GM12878 (cell line): ENCODE measurements at regions not wholly inside any gene's neighbourhood (a gene's known extent, or its start where the extent isn't known, plus 50 kb on each side); places are given as distances from the start of the nearest gene placed in this dataset. TPM values are rescaled to one million over a fixed set of nuclear protein-coding genes. Genes with fewer than 3 reads are reported as not detected.

Source experiments
- ATAC-seq: fragments of 200-7000 bp; cut with Tn5 transposase; 3 replicates; pipeline ENCODE4 v1.9.1; 2020; ENCODE audit warnings: mild to moderate bottlenecking, moderate library complexity
- BruUV-seq: library from RNA; stranded (reverse); fragments of 400-500 nt; replicated peaks from 2 replicates; lab custom pipeline; 2021; lab: Mats Ljungman, UMichigan
- CTCF ChIA-PET: fragments of 300-600 bp; sonication (Branson Sonifier 250); formaldehyde crosslinking; extraction: SDS; loops from one replicate; lab custom pipeline; 2021; ENCODE audit warnings: inconsistent platforms; lab: Yijun Ruan, JAX
- POLR2A ChIA-PET: fragments of 350-600 bp; formaldehyde crosslinking; extraction: SDS; loops from one replicate; lab custom pipeline; 2021; ENCODE audit warnings: inconsistent platforms; lab: Charles Lee
- RAD21 ChIA-PET: fragments of 300-600 bp; sonication (Branson Sonifier 250); formaldehyde crosslinking; loops from one replicate; lab custom pipeline; 2023; ENCODE audit warnings: antibody characterized with exemption; ENCODE audit not compliant: unreplicated experiment; lab: Charles Lee
- SMC1A ChIA-PET: fragments of 300-600 bp; sonication (Branson Sonifier 250); formaldehyde crosslinking; loops from one replicate; lab custom pipeline; 2023; ENCODE audit not compliant: unreplicated experiment, uncharacterized antibody; lab: Charles Lee
- DNase-seq: peaks from one replicate; pipeline ENCODE4 v3.0.0-alpha.2; 2011; ENCODE audit warnings: low read depth, low spot score
- FAIRE-seq: peaks from 3 replicates; lab custom pipeline; 2011; peaks lifted over from hg19 to GRCh38; lab: Jason Lieb, UNC
- H2AFZ ChIP-seq: 2 replicates; pipeline ENCODE4 v1.6.0; 2011; ENCODE audit warnings: low read depth, low read length, control low read depth; ENCODE audit not compliant: control insufficient read depth
- H3K27ac ChIP-seq: 2 replicates; pipeline ENCODE4 v1.5.1; 2011; ENCODE audit warnings: control low read depth; ENCODE audit not compliant: control insufficient read depth, insufficient read depth
- H3K27me3 ChIP-seq, 2 experiments: replicated peaks in 1 of 2; 2 replicates each; pipeline versions ENCODE4 v1.6.0 to v1.6.1; 2011; ENCODE audit warnings: low read length in 1 of 2; ENCODE audit not compliant: control insufficient read depth in 2 of 2, insufficient read depth in 2 of 2
- H3K36me3 ChIP-seq, 2 experiments: 2 replicates each; pipeline ENCODE4 v1.5.1; 2011; ENCODE audit warnings: low read length in 1 of 2; ENCODE audit not compliant: control insufficient read depth in 2 of 2, insufficient read depth in 2 of 2
- H3K4me1 ChIP-seq: 2 replicates; pipeline ENCODE4 v1.6.1; 2011; ENCODE audit warnings: mild to moderate bottlenecking, low read length, moderate library complexity, mixed read lengths; ENCODE audit not compliant: control insufficient read depth, insufficient read depth
- H3K4me2 ChIP-seq: 2 replicates; pipeline ENCODE4 v1.6.0; 2011; ENCODE audit warnings: control low read depth; ENCODE audit not compliant: control insufficient read depth, insufficient read depth
- H3K4me3 ChIP-seq: fragments of 200-600 bp; sonication (generic); 2 replicates; pipeline ENCODE4 v1.5.1; 2016
- H3K79me2 ChIP-seq: 2 replicates; pipeline ENCODE4 v1.6.0; 2011; ENCODE audit warnings: low read length; ENCODE audit not compliant: control insufficient read depth, insufficient read depth
- H3K9ac ChIP-seq: 2 replicates; pipeline ENCODE4 v1.8.0; 2011; ENCODE audit warnings: low read length, control low read depth, mixed read lengths; ENCODE audit not compliant: control insufficient read depth, insufficient read depth
- H3K9me3 ChIP-seq: replicated peaks from 3 replicates; pipeline ENCODE4 v1.5.1; 2011; ENCODE audit warnings: mild to moderate bottlenecking, low read length; ENCODE audit not compliant: control insufficient read depth, insufficient read depth
- H4K20me1 ChIP-seq: 2 replicates; pipeline ENCODE4 v1.6.0; 2011; ENCODE audit not compliant: control insufficient read depth, insufficient read depth
- GATAD2B ChIP-seq: fragments of 450-650 bp; conservative IDR thresholded peaks from 2 replicates; pipeline ENCODE4 v1.6.1; 2017; ENCODE audit warnings: low read depth, mild to moderate bottlenecking, moderate library complexity
- IKZF2 ChIP-seq, 2 experiments: fragments of 450-650 bp; IDR thresholded peaks; 2 replicates each; pipeline ENCODE4 v1.6.1; 2017; ENCODE audit warnings: mild to moderate bottlenecking in 2 of 2, moderate library complexity in 2 of 2
- MEF2B ChIP-seq: fragments of 450-650 bp; IDR thresholded peaks from 2 replicates; pipeline ENCODE4 v1.6.1; 2018; ENCODE audit warnings: mild to moderate bottlenecking, moderate library complexity; ENCODE audit not compliant: partially characterized antibody, poor library complexity, severe bottlenecking
- NBN ChIP-seq: fragments of 450-650 bp; IDR thresholded peaks from 2 replicates; pipeline ENCODE4 v1.6.1; 2016
- RAD51 ChIP-seq: fragments of 450-650 bp; IDR thresholded peaks from 2 replicates; pipeline ENCODE4 v1.6.1; 2016; ENCODE audit warnings: moderate library complexity, mild to moderate bottlenecking, inconsistent platforms
- RB1 ChIP-seq: fragments of 450-650 bp; formaldehyde crosslinking; IDR thresholded peaks from 2 replicates; pipeline ENCODE4 v1.6.1; 2017; ENCODE audit warnings: mild to moderate bottlenecking, borderline replicate concordance
- RUNX3 ChIP-seq: IDR thresholded peaks from 2 replicates; pipeline ENCODE4 v1.6.1; 2012; ENCODE audit warnings: low read length, inconsistent platforms
- WGBS: methylation state at CpG from one replicate; pipeline ENCODE4 v1.1.6; 2016; ENCODE audit warnings: low lambda C conversion rate; ENCODE audit not compliant: insufficient replicate concordance, insufficient coverage; ENCODE audit errors: missing lambda C conversion rate; 5-methylcytosine and 5-hydroxymethylcytosine counted together
- in situ Hi-C: fragments of 300-500 bp; cut with MboI; formaldehyde crosslinking; loops from 9 replicates; pipeline ENCODE4 v1.14.3; 2018; ENCODE audit warnings: mixed read lengths
- intact Hi-C: fragments of 100-400 bp; cut with micrococcal nuclease; formaldehyde crosslinking; loops from one replicate; pipeline ENCODE4 v1.14.2; 2022; ENCODE audit not compliant: unreplicated experiment
- small RNA-seq: library from RNA; depleted of rRNA; stranded (forward); fragments of <200 nt; gene quantifications from one replicate; pipeline ENCODE3, GENCODE V24; 2014

DNA sequence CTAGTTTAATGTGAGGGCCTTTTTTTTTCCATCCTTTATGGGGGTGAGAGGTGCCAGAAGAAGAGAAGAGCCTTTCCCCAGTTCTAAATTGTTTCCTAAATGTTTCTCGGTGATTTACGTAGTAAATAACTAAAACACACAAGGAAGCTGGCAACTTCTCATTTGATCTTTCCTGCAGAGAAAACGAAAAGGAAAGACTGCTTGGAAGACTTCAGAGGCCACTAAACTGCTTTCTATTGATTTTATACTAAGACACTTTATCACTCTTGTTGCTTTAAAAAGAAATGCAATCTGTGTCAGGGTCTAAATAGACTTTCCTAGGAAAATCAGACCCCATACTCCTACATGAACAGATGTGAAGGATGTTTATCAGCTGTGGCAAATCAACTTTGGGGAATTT is 52.1 kb upstream of the KAZN start:
- Histone ChIP-seq H3K27ac (no peak overlapping the region), H3K36me3 (no peaks in the 10 kb centered on the region), H3K9me3 (no peaks in the 10 kb centered on the region; the same call in 2 of the 3 replicates), H4K20me1 (no peaks in the 10 kb centered on the region), H3K4me3 (no peak overlapping the region), H3K4me2 (no peak overlapping the region), H3K9ac (no peak overlapping the region), H3K4me1 (no peaks in the 10 kb centered on the region), H3K27me3 (no peaks in the 10 kb centered on the region), H2AFZ (no peak overlapping the region), H3K79me2 (no peaks in the 10 kb centered on the region)
- in situ Hi-C loops (no loop called here), intact Hi-C loops (no loop called here)
- DNase-seq (no peak), ATAC-seq (no peak), FAIRE-seq (no peak)
- ChIA-PET RAD21 (no interaction called here), POLR2A (interaction anchor here (0.6 to 1.4 kb wide), 3 partner anchors 10 to 54 kb away, joined by 3 to 7 read pairs (median 3); no protein-coding TSS in a partner anchor), SMC1A (no interaction called here), CTCF (interaction anchor here (2.6 kb wide), 1 partner anchor 12 kb away, joined by 9 read pairs; no protein-coding TSS in a partner anchor)
- TF ChIP-seq NBN (no peak), MEF2B (no peak), RUNX3 (no peak), IKZF2 (IDR thresholded peaks at IDR 0.05) (no peak), GATAD2B (no peak), RAD51 (no peak), RB1 (no peak)
- 0% methylated on average over 3 of the region's 3 CpGs for WGBS
- BruUV-seq = no TSS peak

Small RNA genes lying in the stretch of these regions (small RNA-seq; reads per million reads assigned to genes)
- gene RNU6-1265P = not detected
